GM18508 (cell line): ENCODE measurements at regions not wholly inside any gene's neighbourhood (a gene's known extent, or its start where the extent isn't known, plus 50 kb on each side); places are given as distances from the start of the nearest gene placed in this dataset.
"Not testable (repeated sequence)": the region's sequence is repeated elsewhere in the genome, so short reads cannot be mapped to it uniquely, and the experiment has no call there.

Source experiments
- ATAC-seq: cut with Tn5 transposase; IDR thresholded peaks from one replicate; pipeline ENCODE4 v1.9.1; 2021; ENCODE audit warnings: moderate number of reproducible peaks; ENCODE audit not compliant: insufficient read depth, unreplicated experiment

DNA sequence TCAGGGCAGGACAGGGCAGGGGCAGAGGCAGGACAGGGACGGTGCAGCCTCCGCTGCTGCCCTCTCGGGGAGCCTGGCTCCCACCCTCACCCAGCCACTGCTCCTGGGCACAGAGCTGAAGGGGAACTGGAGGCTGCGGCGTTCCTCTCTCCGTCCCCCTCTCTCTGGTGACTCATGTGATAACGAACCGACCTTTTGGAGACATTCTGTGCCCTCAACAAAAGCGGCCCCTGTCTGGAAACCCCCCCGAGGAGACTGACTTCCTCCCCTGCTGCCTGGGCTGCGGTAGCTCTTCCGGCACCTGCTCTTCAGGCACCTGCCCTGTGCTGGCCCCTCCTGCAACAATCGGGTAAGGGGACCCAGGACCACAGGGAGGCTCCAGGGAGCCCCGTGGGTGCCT, 5419.6 kb upstream of the TPTE start:
- ATAC-seq: not testable (repeated sequence)

DNA sequence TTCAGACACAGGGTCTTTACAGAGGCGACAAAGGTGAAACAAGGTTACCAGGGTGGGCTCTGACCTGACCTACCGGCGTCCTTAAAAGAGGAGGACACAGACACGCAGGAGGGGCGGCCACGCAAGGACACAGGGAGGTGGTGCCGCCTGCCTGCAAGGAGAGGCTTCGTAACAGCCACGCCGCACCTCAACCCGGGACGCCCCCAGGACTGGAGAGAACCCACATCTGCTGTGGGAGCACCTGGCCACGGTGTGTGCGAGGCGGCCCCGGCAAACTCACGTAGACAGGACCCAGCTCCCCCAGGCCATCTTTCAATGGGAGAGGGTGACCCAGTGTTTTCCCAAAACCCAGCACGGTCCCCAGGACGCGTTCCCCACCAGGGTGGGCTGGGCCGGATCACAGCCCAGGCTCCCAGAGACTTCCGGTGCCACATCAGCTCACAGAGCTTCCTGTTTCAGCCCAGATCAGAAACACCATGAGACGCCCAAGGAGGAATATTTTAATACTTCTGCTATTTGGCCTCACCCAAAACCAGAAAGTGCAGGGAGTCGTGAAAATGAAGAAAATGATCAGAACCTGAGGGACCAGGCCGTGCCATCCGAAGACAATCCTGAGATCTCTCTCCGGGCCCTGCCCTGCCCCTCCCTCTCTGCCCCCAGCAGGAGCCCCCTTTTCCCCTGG, 5417.4 kb upstream of the TPTE start:
- not testable (repeated sequence) for ATAC-seq

DNA sequence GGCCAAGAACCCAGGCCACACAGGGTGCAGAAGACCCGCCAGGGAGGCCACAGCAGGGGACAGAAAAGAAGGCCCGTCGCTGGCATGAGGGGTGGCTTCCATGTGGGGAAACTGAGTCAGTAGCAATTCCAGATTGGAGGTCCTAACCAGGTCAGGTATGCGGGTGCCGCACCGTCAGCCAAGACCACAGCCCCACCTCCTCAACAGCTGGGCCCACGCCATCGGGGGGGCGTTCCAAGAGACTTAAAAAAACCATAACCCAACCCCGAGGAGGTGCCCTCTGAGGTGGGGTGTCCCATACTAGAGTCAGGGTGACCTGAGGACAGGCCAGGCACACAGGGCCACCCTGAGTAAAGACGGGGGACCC, 5416.8 kb upstream of the TPTE start:
- not testable (repeated sequence) for ATAC-seq

GRCh38 chr21:5105939-5106708, 5415.3 kb upstream of the TPTE start:
- ATAC-seq: not testable (repeated sequence)

- not testable (repeated sequence) for ATAC-seq
Measured at GRCh38 chr21:5106767-5107464, 5414.5 kb upstream of the TPTE start.

GRCh38 chr21:5107637-5108036, 5413.7 kb upstream of the TPTE start:
- not testable (repeated sequence) for ATAC-seq

DNA sequence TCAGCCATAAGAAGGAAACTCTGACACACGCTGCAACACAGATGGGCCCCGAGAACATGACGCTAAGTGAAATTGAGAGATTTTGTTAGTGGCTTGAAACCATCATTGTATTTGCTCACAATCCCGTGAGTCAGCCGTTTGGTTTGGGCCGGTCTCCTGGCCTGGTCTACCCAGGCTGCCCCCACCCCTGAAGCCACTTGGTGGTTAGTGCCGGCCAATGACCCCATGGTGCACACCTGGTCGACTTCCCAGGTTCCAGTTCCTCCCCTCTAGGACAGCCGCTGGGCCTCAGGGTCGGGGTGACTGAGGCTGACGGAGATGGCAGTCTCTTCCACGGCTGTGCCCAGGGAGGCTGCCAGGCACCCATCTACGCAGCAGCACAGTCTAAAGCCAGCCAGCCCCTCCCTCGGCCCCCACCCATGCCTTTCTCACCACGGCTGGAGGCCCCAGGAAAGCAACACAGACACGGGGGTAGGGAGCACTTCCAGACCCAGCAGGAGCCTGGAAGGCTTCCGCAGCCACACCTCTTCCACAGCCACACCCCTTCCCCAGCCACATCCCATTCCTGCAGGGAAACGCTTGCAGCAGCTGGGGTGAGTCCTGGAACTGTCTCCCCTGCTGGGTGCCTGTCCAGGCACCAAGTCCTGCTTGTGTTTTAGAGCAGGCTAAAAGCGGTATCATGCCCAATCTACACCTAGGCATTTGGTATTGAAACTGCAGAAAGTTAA, 5413.2 kb upstream of the TPTE start:
- not testable (repeated sequence) for ATAC-seq

DNA sequence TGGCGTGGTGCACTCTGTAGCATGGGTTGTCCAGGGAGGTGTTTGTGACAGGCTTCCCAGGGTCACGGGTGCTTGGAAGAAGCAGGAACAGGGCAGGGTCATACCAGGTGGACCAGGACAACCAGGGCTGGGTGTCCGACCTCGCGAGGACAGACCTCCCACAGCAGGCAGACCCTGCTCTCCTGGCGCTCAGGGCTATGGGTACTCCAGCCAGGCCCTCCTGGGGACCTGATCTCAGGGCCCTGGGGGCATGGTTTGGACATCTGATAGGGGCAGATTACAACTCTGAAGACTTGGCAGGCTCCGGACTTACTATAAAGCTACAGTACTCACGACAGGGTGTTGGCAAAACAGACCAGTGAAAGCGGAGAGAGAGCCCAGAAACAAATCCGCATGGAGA, 5410.2 kb upstream of the TPTE start:
- ATAC-seq: not testable (repeated sequence)

DNA sequence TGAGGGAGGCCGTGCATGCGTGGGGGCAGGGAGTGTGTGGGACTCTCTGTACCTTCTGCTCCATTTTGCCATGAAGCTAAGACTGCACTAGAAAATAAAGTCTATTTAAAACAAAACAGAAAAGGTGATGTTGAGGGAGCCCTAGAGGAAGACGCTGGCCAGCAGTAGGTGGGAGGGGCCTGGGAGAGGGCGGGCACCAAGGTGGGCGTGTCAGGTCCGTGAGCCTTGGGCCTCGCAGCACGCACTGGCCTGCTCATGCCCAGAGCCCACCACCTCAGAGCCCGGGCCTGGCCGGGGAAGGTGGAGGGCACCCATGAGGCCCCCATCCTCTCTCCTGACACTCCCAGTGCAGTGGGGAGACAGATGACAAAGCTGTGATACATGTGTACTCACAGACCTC, 5408.3 kb upstream of the TPTE start:
- not testable (repeated sequence) for ATAC-seq

- not testable (repeated sequence) for ATAC-seq
Measured at GRCh38 chr21:5114468-5114867, 5406.9 kb upstream of the TPTE start.

GRCh38 chr21:5114893-5115645, 5406.3 kb upstream of the TPTE start:
- not testable (repeated sequence) for ATAC-seq

DNA sequence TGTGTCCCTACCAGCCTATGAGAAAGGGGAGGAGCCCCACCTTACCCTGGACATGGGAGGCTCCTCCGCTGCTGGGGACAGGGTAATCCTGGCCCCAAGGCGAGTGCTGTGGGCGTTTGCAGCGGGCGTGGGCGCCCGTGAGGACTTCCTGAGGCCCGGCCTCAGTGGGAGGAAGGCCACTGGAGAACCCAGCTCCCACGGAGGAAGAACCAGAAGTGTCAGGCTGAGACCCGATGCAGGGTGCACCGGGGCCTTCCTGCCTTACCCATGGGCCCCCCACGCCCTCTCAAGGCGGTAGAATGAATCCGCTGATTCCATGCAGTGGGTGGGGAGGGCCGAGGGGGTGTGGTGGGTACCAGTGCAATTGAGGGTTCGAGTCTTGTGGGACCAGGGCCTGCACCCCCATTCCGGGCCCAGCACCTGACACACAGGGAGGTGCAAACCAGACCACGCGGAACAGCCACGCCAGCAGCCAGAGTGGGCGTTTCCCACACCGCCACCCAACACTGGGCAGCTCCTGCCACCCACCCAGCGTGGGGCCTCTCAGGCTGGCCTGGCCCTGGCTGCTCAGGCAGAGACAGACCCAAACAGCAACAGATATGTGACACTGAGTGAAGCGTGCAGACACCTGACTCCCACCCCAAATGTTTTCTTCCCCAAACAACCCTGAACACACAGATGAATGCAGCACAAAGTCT, 5405.6 kb upstream of the TPTE start:
- ATAC-seq: not testable (repeated sequence)

GRCh38 chr21:5116344-5117123, 5404.8 kb upstream of the TPTE start:
- ATAC-seq: not testable (repeated sequence)

DNA sequence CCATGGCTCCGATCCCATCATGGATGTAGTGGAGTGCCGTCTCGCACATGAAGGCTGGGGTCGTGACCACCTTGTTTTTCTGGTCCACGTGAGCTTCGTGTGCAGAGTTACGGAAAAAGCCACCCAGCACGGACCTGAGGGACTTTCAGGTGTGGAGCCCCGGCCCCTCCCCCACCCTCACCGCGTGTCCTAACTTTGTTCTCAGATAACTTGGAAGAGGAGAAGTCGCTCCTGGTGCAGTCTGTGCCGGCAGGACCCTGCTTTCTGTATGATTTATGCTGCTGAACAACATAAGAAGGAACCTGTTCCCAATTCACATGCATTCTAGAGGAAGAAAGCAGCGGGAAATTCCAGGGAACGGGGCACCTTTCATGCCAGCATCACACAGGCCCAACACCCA, 5404.2 kb upstream of the TPTE start:
- ATAC-seq: not testable (repeated sequence)

DNA sequence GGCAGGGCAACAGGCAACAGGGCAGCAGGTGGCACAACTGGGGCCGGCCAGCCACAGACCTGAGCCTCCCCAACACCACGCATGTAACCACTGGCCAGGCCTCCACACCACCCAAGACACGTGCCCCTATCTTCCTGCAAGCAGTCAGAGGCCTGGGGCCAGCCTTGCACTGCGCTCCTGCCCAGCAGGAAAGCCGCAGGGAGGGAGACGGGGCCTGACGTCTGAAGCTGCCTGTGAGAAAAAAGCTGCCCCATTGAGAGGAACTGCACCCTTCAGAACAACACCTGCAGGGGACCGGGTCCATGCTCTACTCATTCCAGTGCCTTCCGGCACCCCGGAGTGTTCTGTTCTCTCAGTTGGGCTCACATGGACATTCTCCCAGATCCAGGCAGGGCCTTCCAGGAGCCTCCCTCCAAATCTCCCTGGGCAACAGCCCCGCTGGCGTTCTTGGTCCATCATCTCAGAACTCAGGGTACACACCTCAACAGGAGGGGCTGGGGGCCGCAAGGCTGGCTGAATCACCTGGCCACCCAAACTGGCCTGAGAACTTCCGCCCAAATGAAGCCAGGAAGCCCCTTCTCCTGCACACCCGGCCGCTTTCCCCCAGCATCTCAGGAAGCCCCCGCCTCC, 5403.6 kb upstream of the TPTE start:
- ATAC-seq: not testable (repeated sequence)

DNA sequence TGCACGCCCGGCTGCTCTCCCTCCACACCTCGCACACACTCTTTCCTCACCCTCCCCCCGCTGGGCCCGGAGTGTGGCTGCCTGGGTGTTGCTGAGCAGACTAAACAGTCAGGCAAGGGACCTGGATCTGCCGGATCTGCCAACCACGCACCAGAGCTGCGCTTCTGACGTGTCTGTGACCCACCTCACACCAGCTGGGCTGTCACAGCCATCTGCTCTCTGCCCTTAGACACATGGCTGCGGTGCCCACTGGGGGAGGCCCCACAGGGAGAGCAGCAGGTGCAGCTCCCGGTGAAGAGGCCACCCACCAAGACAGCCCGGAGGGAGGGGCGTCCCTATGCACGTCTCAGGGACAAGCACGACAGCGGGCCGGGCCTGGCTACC, 5403.1 kb upstream of the TPTE start:
- not testable (repeated sequence) for ATAC-seq

DNA sequence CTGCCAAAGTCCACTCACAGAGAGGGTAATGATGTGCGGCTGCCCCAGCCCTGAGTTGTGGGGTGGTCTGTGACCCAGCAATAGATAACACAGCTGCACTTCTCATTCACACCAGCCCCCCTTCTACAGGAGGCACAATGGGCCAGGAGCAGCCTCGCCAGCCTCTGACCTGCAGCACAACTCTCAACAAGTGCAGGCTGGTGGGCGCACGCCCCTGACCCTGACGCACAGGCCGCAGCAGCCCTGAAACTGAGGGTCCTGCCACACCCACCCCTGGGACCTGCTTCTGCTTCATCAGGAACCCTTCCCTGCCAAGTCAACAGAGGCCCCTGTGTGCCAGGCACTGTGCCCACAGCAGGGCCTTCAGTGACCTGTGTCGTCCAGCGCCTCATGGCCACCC, 5402.2 kb upstream of the TPTE start:
- not testable (repeated sequence) for ATAC-seq

DNA sequence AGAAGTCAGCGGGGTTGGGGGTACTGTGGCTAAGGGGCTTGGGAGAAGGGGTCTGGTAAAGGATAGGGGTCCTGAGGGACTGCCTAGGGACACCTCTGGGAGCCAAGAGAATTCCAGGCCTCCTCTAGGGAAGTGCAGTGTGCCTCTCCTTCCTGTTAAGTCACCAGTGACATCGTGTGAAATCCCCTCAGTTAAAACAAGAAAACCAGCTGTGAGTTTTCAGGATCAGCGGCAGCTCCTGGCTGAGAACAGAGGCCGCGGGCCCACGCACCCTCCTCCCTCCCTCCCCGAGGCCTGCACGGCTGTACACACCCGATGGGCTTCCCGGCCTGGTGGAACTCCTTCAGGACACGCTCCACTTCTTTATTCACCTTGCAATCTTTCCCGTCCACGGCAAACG, 5400.0 kb upstream of the TPTE start:
- not testable (repeated sequence) for ATAC-seq
